ENCODE measurements at regions not wholly inside any gene's neighbourhood (a gene's known extent, or its start where the extent isn't known, plus 50 kb on each side); places are given as distances from the start of the nearest gene placed in this dataset.
A peak's percentile ranks its signal among the peaks of the same experiment; 100 is the strongest.

GRCh38 chr18:2219706-2220105 is 351.6 kb downstream of the METTL4 start (continued):
- TF ChIP-seq TAF1 (IDR thresholded peaks at IDR 0.05; ENCODE audit: borderline replicate concordance, low read depth, low read length) = no peak
- no peak for TF ChIP-seq POLR2AphosphoS5 (IDR thresholded peaks at IDR 0.05; ENCODE audit: low read depth, low read length)
- no peak for TF ChIP-seq RXRA (IDR thresholded peaks at IDR 0.05; ENCODE audit: borderline replicate concordance, low read depth)
- no peak for TF ChIP-seq SIN3A (IDR thresholded peaks at IDR 0.05; ENCODE audit: borderline replicate concordance, low read depth, low read length)
- TF ChIP-seq SMC3 (IDR thresholded peaks at IDR 0.05; ENCODE audit: low read depth, low read length) = no peak
- no peak for TF ChIP-seq PBX3 (IDR thresholded peaks at IDR 0.05)
- TF ChIP-seq, protein P1, sequence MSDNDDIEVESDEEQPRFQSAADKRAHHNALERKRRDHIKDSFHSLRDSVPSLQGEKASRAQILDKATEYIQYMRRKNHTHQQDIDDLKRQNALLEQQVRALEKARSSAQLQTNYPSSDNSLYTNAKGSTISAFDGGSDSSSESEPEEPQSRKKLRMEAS (IDR thresholded peaks at IDR 0.05; ENCODE audit: low read depth) = no peak

GRCh38 chr18:2222270-2223185 is 348.8 kb downstream of the METTL4 start:
- ChIA-PET CTCF (interaction anchor here (1.6 to 2.1 kb wide), 2 partner anchors 118 to 637 kb away, joined by 4 to 9 read pairs; no protein-coding TSS in a partner anchor), POLR2A (no interaction called here)
- Histone ChIP-seq H3K27ac (ENCODE audit: low read depth in 2 of 2, low read length in 1 of 2) (no peak overlapping the region), H3K9me3 (no peaks in the 10 kb centered on the region), H3K79me2 (ENCODE audit: insufficient read depth) (no peaks in the 10 kb centered on the region), H4K20me1 (ENCODE audit: insufficient read depth) (no peaks in the 10 kb centered on the region), H3K9ac (no peak overlapping the region), H3K4me2 (no peak overlapping the region), H3K9me2 (no peaks in the 10 kb centered on the region), H3F3A (replicated peaks; ENCODE audit: insufficient read depth) (no peaks in the 10 kb centered on the region), H2AFZ (ENCODE audit: low read depth) (no peak overlapping the region), H3K27me3 (ENCODE audit: insufficient read depth) (no peaks in the 10 kb centered on the region), H3K4me3 (ENCODE audit: low read depth in 2 of 2, low read length in 1 of 2) (no peak overlapping the region), H3K36me3 (replicated peaks in 1 of 2; ENCODE audit: control insufficient read depth in 1 of 2, insufficient read depth in 2 of 2, low read length in 1 of 2) (no peaks in the 10 kb centered on the region), H3K4me1 (ENCODE audit: control insufficient read depth in 1 of 2, insufficient read depth in 2 of 2, low read depth in 1 of 2, low read length in 1 of 2) (no peaks in the 10 kb centered on the region)
- TF ChIP-seq, protein P2, sequence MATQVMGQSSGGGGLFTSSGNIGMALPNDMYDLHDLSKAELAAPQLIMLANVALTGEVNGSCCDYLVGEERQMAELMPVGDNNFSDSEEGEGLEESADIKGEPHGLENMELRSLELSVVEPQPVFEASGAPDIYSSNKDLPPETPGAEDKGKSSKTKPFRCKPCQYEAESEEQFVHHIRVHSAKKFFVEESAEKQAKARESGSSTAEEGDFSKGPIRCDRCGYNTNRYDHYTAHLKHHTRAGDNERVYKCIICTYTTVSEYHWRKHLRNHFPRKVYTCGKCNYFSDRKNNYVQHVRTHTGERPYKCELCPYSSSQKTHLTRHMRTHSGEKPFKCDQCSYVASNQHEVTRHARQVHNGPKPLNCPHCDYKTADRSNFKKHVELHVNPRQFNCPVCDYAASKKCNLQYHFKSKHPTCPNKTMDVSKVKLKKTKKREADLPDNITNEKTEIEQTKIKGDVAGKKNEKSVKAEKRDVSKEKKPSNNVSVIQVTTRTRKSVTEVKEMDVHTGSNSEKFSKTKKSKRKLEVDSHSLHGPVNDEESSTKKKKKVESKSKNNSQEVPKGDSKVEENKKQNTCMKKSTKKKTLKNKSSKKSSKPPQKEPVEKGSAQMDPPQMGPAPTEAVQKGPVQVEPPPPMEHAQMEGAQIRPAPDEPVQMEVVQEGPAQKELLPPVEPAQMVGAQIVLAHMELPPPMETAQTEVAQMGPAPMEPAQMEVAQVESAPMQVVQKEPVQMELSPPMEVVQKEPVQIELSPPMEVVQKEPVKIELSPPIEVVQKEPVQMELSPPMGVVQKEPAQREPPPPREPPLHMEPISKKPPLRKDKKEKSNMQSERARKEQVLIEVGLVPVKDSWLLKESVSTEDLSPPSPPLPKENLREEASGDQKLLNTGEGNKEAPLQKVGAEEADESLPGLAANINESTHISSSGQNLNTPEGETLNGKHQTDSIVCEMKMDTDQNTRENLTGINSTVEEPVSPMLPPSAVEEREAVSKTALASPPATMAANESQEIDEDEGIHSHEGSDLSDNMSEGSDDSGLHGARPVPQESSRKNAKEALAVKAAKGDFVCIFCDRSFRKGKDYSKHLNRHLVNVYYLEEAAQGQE (IDR thresholded peaks at IDR 0.05; ENCODE audit: low read depth, low read length) = peak; percentile 66; the same call in 1 of the 2 replicates
- no peak for TF ChIP-seq TEAD4 (IDR thresholded peaks at IDR 0.05; ENCODE audit: borderline replicate concordance, insufficient read depth)
- WGBS (ENCODE audit: low lambda C conversion rate) = 42% methylated on average over 5 of the region's 5 CpGs
- no peak for DNase-seq

Data from SK-N-SH (cell line).